ENCODE measurements at regions not wholly inside any gene's neighbourhood (a gene's known extent, or its start where the extent isn't known, plus 50 kb on each side); places are given as distances from the start of the nearest gene placed in this dataset.
"Not testable (repeated sequence)": the region's sequence is repeated elsewhere in the genome, so short reads cannot be mapped to it uniquely, and the experiment has no call there.

DNA sequence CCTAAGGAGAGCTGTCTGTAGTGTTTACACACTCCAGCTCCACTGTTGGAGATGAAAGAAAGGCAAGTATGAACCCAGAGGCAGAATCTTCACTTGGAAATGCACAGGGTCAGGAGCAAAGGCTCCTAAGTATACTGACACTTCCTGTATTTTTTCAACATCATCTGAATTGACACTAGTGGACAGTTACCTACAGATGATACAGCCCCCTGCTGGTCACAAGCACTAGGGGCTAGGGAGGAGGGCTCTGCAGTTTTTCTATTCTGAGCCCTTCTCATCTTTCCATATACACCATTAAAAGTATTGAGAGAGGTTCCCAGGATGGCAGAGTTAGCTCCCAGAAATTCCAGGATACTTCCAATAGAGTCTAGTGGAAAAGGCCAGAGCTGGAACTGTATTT lies 290.3 kb upstream of the API5 start:
- DNase-seq: no peak

DNA sequence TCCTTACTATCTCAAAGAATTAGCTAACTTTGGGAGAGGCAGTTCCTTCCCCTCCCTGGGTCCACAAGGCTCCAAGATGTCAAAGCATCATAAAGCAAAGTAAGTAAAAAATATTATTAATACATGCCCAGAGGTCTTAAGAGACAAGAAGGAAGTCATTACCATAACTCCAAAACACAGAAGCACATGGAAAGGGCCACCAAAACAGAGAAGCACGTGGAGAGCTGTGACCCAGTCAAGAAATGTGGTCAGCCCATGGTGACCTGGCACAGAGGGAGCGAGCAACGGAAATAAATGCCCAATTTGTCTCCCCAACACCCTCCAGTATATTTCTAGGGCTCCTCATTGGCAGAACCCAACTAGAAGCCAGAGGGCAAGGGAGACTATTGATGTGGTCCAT lies 277.5 kb upstream of the API5 start:
- no peak for DNase-seq

DNA sequence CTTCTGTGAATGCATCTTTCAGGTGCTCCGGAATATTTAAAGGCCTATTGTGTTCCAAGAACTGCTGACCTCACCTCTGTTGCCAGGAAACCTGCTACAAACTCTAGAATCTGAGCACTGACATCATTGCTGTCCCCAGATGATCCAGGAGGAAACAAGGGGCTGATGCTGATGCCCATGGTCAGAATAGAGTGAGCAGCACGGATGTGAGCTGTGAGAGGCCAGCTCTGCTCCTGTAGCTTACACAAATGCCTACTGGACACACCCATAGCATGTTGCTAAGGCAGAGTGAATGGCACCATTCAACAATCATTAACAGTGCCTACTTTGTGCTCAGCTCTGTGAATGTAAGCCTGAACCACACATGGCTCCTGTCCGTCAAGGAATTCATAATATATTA lies 276.7 kb upstream of the API5 start:
- DNase-seq: no peak

DNA sequence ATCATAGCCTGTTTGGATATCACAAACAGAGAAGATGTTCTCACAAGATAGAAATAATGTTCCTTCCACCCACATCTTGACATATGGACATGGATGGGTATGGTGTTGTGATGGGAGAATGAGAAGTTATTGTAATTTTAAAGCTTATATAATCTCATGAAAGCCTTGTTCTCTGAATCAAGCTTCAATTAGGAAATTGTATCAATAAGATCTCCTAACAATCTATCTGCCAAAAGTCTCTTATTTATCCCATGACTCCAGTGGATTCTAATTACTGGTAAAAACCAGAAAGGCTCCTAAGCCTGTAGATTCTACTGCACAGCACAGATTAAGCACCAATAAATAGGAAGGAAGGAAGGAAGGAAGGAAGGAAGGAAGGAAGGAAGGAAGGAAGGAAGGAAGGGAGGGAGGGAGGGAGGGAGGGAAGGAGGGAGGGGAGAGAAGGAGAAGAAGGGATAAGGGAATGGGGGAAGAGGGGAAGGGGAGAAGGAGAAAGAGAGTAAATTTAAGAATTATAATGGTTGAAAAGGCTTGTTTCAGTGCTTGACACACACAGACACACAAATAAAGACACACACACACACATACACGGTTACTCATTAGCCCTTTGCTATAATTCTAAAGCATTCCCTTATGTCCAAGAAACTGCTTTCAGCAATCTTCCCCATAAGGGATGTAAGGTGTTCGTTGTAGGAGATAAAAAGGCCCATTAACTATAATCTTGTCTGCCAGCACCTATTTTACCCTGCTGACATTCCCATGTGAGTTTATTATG lies 258.0 kb upstream of the API5 start:
- DNase-seq: no peak

DNA sequence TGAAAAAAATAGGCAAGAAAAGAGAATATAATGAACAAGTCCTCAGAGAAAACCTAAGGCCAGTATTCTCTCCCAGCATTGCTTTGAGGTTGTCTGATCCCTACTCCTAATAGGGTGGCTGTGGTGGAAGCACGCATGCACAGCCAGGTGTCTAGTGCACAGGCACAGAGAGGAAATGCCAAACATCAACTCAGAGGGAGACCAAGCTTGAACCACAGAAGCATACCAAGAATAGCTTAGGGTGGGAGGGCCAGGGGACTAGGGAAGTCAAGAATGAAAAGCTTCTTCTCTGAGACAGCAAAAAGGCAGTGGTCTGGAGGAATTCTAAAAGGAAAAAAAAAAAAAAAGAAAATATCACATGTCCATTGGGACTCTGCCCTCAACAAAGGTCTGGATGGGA lies 244.1 kb upstream of the API5 start:
- DNase-seq: no peak

DNA sequence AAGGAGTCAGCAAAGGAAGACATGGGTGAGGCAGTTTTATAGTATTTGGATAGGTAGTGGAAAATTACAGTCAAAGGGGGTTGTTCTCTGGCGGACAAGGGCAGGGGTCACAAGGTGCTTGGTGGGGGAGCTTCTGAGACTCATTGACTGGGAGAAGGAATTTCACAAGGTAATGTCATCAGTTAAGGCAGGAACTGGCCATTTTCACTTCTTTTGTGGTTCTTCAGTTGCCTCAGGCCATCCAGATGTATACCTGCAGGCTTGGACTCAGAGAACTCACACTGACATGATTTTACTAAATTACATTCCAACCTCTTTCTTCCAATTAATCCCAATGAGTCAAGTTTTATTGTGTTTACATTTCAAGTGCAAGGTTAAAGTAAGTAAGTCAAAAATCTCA lies 240.5 kb upstream of the API5 start:
- no peak for DNase-seq

DNA sequence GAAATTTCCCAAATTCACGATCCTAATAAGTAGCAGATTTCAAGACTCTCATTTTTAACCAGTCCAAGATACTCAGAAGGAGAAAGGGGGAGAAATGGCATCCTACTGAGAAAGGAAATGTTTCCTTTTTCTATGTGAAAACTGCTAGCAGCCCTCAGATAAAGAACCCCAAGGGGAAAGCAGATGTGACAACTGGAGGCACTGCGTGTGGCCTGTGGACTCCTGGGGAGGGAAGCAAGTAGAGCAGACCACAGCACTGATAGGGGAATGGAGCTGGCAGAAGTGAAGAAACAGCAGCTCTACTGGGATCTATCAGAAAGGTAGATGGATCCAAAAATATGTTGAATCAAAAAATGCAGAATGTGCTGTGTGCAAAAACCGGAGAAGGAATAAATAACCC lies 239.7 kb upstream of the API5 start:
- no peak for DNase-seq

DNA sequence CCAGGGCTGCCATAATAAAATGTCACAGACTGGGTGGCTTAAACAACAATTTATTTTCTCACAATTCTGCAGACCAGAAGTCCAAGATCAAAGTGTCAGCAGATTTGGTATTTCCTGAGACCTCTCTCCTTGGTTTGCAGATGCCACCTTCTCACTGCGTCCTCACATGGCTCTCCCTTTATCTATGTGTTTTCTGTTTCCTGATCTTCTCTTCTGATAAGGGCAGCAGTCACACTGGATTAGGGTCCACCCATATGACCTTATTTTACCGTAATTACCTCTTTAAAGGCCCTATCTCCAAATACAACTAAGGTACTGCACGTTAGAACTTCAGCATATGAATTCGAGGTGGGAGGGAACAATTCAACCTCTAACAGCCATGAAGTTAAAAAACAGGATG lies 238.9 kb upstream of the API5 start:
- no peak for DNase-seq

DNA sequence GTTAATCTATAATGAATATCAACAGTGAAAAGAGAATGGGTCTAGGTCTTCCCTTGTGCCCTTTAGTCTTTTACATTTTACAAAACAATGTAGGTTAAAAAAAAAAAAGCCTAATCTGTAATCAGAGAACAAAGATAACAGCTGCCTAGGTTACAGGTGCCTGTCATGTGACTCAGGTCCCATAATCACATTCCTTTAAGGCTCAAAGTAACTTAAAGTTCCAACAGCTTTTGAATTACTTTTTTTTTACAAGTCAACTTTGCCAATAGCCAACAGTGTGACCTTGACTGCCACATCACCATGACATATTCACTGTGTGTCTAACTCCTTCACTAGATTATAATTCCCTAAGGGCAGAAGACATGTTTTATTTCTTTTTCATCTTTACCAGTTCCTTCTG lies 237.0 kb upstream of the API5 start:
- no peak for DNase-seq

DNA sequence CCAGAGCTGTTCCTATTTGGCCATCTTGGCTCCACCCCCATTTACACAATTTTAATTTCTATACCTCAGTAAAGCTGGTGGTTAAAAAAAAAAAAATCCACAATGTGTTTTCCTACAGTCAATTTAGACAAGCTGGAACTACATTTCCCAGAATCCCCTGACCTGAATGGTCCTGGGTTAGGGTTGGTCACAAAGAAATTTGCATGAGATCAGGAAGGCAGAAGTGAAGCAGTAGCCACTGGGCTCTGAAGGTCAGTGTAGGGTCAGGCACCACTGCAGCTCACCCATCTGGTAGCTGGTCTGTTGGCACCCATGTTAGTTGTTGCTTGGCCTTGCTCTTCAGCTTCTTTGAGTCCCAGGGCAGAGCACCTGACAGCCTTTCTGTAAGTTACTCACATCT lies 210.7 kb upstream of the API5 start:
- no peak for DNase-seq

DNA sequence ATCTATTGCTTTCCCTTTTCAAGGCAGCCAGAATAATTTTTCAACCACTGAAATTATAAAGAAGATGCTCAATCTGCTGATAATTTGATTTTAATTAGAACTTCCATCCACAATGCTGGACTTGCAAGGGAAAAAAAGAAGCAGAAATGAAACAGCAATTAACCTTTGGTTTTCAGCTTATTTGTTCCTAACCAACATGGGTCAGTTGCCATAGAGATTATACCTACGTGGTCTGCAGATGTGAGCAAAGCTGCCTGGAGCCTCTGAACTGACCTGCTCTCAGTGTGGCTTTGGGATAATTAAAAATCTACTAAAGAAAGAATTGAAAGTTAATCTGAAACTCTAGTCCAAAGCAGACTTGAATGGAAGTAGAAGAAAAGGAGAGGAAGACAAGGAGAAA lies 195.7 kb upstream of the API5 start:
- no peak for DNase-seq

DNA sequence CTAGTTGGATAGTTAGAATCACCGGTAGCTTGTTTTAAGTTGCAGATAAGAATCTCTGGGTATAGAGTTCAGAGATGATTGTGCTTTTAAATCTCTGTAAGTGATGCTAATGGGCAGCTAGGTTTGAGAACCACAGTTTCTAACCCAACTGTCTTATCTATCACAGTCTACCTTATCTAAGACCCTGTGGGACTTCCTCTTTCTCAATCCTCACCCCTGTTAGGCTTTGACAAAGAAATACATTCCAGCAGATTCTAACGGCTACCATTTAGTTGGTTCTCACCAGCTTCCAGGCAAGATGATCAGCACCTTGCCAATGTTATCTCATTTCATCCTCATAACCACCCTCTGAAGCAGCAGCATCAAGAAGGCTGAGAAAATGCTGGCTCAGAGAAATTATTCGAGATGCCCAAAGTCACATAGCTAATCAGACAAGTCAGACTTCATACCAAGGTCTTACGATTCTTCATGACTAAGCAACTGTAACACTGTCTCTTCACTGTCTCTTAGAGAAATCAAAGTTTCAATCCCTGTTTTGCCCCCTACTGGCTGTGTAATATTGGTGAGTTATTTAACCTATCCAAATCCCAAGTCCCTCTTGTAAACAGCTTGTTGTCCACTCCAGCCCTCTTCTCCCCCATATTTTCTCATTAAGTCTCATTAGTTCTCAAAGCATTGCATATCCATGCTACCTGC lies 192.4 kb upstream of the API5 start:
- no peak for DNase-seq

DNA sequence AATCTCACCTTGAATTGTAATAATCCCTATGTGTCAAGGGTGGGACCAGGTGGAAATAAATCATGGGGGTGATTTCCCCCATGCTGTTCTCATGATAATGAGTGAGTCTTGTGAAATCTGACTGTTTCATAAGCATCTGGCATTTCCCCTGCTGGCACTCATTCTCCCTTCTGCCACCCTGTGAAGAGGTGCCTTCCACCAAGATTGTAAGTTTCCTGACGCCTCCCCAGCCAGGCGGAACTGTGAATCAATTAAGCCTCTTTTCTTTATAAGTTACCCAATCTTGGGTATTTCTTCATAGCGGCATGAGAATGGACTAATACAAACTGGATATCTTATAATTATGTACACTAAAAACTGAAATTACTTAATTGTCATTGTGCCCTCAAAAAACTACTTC lies 189.2 kb upstream of the API5 start:
- DNase-seq: no peak

DNA sequence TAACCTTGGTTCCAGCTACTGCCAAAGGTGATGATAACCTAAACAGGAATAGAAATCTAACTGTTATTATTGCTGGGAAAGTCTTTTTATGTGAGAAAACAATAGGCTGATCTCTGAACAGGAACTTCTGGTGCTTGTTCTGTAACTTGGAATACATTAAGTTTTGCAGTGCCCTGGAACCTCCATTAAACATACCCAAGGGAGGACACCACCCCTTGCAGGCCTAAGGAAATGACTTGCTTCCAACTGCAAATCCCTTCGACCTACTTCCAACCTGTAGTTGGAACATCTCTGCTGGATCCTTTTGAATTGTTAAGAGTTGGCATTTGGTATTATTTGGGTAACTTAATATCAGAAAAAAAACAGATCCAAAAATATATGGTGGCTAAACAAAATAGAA lies 188.4 kb upstream of the API5 start:
- no peak for DNase-seq

DNA sequence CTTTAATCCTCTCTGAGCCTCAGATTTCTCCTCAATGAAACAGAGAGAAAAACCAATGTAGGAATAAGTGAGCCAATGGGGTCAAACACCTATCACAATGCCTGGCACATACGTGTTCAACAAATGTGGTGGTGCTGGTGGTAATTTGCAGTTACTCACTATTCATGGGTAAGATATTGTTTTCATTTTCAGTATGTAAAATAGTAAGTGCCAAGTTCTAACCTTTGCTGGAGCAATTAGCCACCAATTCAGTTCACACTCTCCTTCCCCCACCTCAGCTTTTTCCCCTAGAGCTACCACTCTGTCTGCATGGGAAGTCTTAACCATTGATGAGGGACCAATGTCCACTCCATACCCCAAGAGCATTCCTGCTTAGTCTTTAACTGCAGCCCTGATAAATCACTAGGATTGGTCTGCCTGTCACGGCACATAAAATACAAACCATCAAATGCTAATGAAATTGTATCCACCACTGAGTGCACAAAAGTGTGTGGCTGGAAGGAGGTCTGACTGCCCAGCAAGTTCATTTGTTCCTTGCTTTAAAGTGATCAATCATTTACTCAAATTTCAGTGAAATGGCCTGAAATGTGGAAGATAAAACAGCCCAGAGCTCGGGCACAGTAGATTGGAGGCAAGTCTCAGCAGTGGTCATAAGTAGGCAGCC lies 187.4 kb upstream of the API5 start:
- no peak for DNase-seq

DNA sequence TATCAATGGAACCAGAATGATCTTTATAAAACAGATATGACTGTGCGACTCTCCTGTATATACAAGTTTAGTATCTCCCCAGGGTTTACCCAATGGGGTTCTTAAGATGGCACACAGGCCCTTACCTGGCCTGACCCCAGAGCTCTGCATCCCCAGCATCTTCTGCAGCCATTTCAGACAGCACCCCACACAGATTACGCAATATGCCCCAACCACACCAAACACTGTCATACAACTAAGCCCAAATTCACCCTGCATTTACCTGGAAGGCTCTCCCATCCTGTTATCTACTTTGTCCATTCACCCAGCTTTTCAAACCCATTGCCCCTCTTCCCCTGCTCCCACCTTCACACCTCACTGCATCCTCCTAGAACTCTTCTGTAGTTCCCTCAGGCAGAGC lies 182.5 kb upstream of the API5 start:
- DNase-seq: no peak

DNA sequence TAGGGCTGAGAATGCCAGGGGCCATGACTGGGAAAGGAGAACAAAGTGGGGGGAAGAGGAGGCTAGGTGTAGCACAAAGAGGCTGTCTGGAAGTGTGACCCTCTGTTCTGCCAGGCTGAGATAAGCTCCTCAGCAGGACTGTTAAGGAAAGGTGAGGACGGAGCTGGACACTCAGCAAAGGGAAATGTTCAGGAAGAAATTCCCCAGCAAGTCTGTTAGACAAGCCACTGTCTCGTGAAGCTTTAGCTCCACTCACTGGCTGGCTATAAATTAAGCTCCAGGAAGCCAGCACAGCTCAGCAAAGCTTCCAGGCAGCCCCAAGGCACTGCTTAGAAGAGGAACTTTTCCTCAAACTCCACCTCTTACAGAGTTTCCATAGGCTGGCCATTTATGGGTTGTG lies 181.2 kb upstream of the API5 start:
- no peak for DNase-seq

DNA sequence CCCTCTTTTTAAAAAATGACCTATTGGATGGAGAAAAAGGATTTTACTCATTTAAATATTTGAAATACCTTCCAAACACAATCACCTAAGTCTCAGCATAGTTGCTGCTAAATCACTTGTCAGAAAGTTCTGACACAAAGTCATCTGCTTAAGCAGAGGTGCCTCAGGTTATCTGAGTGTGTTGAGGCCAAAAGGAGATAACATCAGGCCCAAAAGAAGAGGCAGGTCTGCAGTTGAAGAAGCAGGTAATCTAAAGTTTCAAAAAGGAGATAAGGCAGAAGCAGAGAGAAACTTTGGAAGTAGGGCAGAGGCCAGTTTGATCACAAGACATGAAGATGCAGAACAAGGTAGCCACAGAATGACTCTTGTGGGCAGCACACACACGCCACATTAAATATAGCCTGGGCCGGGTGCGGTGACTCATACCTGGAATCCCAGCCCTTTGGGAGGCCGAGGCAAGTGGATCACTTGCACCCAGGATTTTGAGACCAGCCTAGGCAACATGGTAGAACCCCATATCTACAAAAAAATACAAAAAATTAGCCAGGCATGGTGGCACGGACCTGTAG lies 175.7 kb upstream of the API5 start:
- no peak for DNase-seq

DNA sequence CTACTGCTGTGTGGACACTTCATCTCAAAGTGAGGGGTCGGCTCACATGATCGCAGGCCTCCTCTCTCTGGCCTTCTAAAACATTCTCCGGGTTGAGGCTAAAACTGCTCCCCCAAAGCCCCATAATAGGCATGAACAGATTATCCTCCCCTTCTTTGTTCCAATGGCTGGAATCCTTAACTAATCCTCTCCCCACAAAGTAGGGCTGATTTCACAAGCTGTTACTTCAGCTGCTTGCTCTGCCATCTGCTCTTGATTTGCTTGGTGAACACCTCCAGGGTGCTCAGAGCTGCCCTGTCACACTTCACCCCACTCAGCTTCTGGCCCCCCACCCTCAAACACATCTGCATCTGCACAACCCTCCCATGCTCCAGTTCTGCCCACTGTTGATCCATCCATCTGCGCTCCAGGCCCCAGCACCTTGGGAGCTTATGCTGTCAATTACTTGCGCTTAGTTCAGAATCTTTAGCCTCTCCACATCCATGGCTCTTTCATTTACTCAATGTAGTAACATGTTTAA lies 173.1 kb upstream of the API5 start:
- DNase-seq: no peak

DNA sequence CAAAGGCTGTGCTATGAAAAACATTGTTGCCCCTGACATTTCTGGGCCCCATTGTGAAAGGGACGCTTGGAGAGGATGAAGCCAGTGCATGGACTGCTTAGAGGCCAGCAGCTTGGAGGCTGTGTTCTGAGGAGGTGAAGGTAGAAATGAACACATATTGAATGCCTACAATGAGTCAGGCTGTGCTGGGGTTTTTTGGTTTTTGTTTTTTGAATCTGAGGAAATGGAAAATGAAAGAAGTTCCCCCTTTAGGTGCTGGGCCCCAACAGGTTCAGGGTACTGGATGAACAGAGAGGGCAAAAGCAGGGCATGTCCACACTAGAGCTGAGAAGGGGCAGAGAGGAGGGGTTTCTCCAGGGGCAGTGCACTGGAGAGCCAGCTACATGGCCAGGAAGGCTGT lies 166.1 kb upstream of the API5 start:
- no peak for DNase-seq

DNA sequence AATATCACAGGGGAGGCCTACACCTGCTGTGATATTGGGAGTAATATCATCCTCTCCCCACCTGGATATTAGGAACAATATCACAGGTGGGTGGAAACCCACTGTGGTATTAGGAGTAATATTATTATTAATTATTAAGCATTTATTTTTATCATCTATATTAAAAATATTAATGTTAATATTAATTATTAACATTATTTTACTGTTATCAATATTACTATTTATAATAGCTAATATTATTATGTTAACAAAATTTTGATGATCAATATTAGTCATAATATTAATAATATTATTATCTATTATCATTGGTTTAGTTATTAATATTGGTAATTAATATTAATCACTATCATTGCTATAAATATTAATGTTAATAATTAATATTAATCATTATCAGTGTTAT lies 161.1 kb upstream of the API5 start:
- no peak for DNase-seq

DNA sequence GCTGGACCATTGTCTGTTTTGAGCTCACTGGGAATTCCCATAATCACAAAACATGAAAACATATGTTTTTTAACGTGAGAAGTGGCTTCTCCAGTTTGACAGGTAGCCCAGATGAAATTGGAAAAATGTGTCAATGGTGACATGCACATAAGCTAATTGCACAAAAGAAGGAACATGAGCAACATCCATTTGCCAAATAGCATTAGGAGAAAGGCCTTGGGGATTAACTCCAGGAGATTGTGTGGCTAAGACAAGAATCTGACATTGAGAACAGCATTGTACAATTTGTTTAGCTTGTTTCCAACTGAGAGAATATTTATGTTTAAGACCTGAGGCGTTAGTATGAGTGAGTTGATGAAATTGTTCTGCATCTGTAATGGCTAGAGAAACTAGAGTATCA lies 147.0 kb upstream of the API5 start:
- no peak for DNase-seq

DNA sequence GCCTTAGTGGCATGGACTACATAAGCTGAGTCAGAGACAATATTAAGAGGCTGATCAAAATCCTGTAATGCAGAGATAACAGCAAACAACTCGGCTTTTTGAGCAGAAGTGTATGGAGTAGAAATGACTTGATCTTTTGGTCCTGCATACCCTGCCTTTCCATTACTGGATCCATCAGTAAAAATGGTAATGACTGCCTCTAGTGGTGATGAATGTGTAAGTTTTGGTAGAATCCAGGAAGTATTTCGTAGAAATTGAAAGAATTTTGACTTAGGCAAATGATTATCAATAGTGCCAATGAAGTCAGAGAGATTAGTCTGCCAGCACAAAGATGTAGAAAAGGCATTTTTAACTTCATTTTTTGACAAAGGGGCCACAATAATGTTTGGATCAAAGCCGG lies 146.4 kb upstream of the API5 start:
- DNase-seq: not testable (repeated sequence)

DNA sequence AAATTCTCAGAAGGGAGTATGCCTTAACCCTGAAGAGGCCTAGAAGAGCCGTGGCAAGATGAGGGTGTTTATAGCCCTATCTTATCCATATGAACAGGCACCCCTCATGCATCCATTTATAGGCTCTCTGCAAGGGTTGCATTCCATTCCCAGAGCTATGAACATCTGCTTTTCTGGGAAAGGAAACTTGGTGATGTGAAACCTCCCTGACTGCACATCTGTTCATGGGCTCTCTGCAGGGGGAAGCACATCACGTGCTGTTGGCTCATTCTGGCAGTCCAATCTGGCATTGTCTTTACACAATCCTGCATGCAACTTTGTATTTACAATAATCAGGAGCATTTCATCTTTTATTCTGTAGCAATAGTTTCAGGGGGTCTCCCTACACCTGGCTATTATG lies 143.6 kb upstream of the API5 start:
- DNase-seq: not testable (repeated sequence)
